Mucosa of stomach (tissue), 1 donor: ENCODE measurements at regions not wholly inside any gene's neighbourhood (a gene's known extent, or its start where the extent isn't known, plus 50 kb on each side); places are given as distances from the start of the nearest gene placed in this dataset.

Source experiments
- H3K27me3 ChIP-seq: one replicate; pipeline ENCODE4 v1.7.0; 2013; ENCODE audit warnings: mild to moderate bottlenecking, low read length; ENCODE audit not compliant: control insufficient read depth, insufficient read depth
- H3K36me3 ChIP-seq: one replicate; pipeline ENCODE4 v1.7.0; 2013; ENCODE audit warnings: low read length; ENCODE audit not compliant: control insufficient read depth, insufficient read depth
- H3K4me1 ChIP-seq: one replicate; pipeline ENCODE4 v1.7.0; 2013; ENCODE audit warnings: mild to moderate bottlenecking, low read length; ENCODE audit not compliant: control insufficient read depth, insufficient read depth
- H3K4me3 ChIP-seq: one replicate; pipeline ENCODE4 v1.7.0; 2013; ENCODE audit warnings: low read length
- H3K9ac ChIP-seq: one replicate; pipeline ENCODE4 v1.7.0; 2013; ENCODE audit warnings: mild to moderate bottlenecking, low read length, moderate library complexity
- H3K9me3 ChIP-seq: one replicate; pipeline ENCODE4 v1.7.0; 2013; ENCODE audit warnings: mild to moderate bottlenecking, low read length, moderate library complexity; ENCODE audit not compliant: control insufficient read depth
- donor health status: Pancreatic carcinoma.

DNA sequence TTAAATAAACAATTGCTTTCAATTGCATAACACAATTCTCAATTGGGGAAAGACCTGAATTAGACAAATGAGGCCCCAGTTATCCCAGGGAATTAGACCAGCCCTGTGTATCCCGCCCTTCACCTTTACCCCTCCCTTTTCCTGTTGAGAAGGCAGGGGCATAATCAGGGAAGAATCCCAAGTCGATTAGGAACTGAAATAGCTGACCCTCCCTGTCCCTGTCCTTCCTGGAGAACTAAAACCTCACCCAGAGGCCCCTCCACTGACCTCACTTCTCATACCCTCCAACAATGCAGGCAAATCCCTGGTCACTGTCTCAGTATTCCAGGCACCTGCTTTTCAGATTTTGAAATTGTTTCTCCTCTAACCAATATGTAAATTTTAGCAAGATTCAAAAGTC is 165.4 kb upstream of the CDH11 start:
- Histone ChIP-seq H3K9me3 (no peaks in the 10 kb centered on the region), H3K4me1 (peaks cover 15% of the 10 kb centered on the region), H3K27me3 (no peaks in the 10 kb centered on the region), H3K9ac (no peak overlapping the region), H3K36me3 (no peaks in the 10 kb centered on the region), H3K4me3 (no peak overlapping the region)

GRCh38 chr16:65285128-65286048 is 163.5 kb upstream of the CDH11 start:
- Histone ChIP-seq H3K27me3 (no peaks in the 10 kb centered on the region), H3K36me3 (no peaks in the 10 kb centered on the region), H3K4me1 (peaks cover 18% of the 10 kb centered on the region), H3K9ac (no peak overlapping the region), H3K4me3 (no peak overlapping the region), H3K9me3 (no peaks in the 10 kb centered on the region)

- H3K9me3 ChIP-seq: no peaks in the 10 kb centered on the region
Measured at GRCh38 chr16:65284626-65285025, 162.8 kb upstream of the CDH11 start.

DNA sequence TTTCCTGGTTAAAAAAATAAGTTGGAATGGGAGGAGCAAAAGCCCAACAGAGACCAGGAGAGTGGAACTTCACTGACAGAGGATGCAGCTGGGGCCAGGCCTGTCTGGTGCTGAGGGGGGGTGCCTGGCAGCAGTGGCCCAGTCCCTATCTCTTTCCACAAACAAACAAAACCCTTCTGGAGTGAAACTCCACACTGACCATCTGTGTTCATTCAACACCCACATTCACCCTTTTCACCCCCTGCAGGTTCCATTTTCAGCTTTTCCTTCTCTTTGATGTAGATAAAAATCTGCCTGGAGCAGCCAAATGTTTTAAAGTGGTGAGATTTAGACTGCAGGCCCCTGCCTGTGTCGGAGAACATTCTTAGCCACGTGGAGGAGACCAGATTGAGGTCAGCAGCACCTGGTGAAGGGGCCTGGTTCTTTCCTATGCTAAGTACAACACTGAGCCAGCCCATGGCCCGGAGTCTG is 161.4 kb upstream of the CDH11 start:
- Histone ChIP-seq H3K4me1 (peaks cover 31% of the 10 kb centered on the region), H3K36me3 (no peaks in the 10 kb centered on the region), H3K9me3 (no peaks in the 10 kb centered on the region), H3K9ac (no peak overlapping the region), H3K27me3 (no peaks in the 10 kb centered on the region), H3K4me3 (no peak overlapping the region)

More at GRCh38 chr16:65284626-65285025, 162.8 kb upstream of the CDH11 start:
- no peak overlapping the region for H3K9ac ChIP-seq
- H3K4me1 ChIP-seq: peaks cover 26% of the 10 kb centered on the region
- no peaks in the 10 kb centered on the region for H3K27me3 ChIP-seq
- H3K36me3 ChIP-seq: no peaks in the 10 kb centered on the region
- H3K4me3 ChIP-seq: no peak overlapping the region

GRCh38 chr16:65281586-65281985 is 159.7 kb upstream of the CDH11 start:
- Histone ChIP-seq H3K36me3 (no peaks in the 10 kb centered on the region), H3K27me3 (no peaks in the 10 kb centered on the region), H3K9ac (no peak overlapping the region), H3K9me3 (no peaks in the 10 kb centered on the region), H3K4me3 (no peak overlapping the region), H3K4me1 (peaks cover 31% of the 10 kb centered on the region)

DNA sequence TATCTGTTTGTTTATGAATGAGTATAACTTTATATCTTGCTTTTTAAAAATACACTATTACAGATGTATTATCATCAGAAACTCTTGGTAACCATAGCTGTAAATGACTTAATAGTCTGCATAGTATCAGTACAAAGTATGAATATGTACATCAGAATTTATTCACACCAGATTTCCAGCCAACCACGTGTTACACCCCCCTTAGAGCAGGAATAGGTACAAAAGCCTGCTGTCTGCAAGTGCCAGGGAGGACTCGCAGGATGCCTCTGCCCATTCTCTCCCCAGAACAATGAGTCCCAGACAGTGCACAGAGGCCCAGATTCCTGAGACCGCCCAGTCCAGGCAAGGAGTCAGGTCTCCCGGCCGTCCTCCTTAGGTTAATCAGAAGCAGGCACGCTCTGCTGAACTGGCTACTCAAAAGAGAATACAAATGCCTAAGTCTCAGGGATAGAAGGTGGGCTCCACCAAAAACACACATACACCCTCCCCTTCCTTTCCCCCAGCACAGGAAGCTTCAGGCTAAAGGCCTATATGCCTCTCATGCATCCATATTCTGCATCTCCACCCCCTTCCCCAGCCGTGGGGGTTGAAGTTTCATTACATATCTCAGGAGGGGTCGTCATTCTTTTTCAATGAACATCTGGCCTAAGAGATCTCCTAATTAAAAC is 159.1 kb upstream of the CDH11 start:
- Histone ChIP-seq H3K4me3 (no peak overlapping the region), H3K27me3 (no peaks in the 10 kb centered on the region), H3K9me3 (no peaks in the 10 kb centered on the region), H3K36me3 (no peaks in the 10 kb centered on the region), H3K4me1 (peaks cover 31% of the 10 kb centered on the region), H3K9ac (no peak overlapping the region)

GRCh38 chr16:65279576-65279975 is 157.7 kb upstream of the CDH11 start:
- H3K9ac ChIP-seq: no peak overlapping the region
- peaks cover 23% of the 10 kb centered on the region for H3K4me1 ChIP-seq
- H3K27me3 ChIP-seq: no peaks in the 10 kb centered on the region
- no peak overlapping the region for H3K4me3 ChIP-seq
- H3K36me3 ChIP-seq: no peaks in the 10 kb centered on the region
- no peaks in the 10 kb centered on the region for H3K9me3 ChIP-seq

GRCh38 chr16:65278874-65279273 is 157.0 kb upstream of the CDH11 start:
- H3K4me3 ChIP-seq: no peak overlapping the region
- peaks cover 23% of the 10 kb centered on the region for H3K4me1 ChIP-seq
- H3K36me3 ChIP-seq: no peaks in the 10 kb centered on the region
- no peaks in the 10 kb centered on the region for H3K27me3 ChIP-seq
- H3K9ac ChIP-seq: no peak overlapping the region
- H3K9me3 ChIP-seq: no peaks in the 10 kb centered on the region

DNA sequence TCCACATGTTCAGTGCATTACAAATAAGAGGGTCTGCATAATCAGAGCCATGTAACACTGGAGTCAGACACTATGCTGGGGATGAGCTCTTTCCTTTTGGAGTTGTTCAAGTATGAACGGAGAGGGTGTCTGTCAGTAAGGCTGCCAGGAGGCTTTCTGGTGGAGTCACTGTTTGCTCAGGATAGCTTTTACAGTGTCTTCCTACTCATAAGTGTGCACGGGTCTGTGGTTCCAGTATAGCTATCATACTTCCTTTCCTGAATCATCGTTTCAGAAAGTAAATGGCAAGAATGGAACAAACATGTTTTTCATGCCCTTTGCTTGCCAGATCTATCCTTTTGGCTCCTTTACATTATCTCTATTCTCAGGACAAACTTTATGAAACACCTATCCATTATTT is 152.7 kb upstream of the CDH11 start:
- Histone ChIP-seq H3K9ac (no peak overlapping the region), H3K36me3 (no peaks in the 10 kb centered on the region), H3K4me3 (no peak overlapping the region), H3K27me3 (no peaks in the 10 kb centered on the region), H3K9me3 (no peaks in the 10 kb centered on the region), H3K4me1 (peaks cover 5% of the 10 kb centered on the region)

DNA sequence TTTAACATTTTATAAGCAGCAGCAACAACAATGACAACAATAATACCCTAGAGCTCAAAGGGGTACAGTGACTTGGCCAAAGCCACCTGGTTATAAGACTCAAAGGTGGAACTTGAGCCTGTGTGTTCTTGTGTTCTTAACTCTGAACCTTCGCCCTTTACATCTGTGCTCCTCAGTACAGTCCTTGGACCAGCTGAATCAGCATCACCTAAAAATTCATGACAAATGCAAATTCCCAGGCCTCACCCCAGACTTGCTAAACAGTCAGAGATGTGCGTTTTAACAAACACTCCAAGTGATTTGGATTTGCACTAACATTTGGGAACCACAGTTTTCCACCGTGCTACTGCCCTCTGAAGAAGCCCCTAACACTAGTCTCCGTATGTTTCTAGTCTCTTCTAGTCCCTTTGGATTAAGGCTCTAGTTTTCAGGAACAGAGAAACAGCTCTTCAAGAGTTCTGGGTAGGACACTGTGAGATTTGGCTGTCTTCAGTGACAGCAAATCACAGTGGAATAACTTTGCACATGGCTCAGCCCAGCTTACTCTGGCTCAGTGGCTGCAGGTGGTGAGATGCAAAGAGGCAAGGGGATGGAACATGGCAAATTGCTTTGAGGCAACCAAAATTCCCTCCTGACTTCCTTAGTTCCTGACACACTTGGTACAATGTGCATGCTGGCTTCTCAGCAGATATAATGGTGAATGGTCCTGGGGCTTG is 151.0 kb upstream of the CDH11 start:
- no peak overlapping the region for H3K4me3 ChIP-seq
- H3K4me1 ChIP-seq: no peaks in the 10 kb centered on the region
- no peaks in the 10 kb centered on the region for H3K27me3 ChIP-seq
- no peak overlapping the region for H3K9ac ChIP-seq
- H3K9me3 ChIP-seq: no peaks in the 10 kb centered on the region
- no peaks in the 10 kb centered on the region for H3K36me3 ChIP-seq

GRCh38 chr16:65271996-65272395 is 150.1 kb upstream of the CDH11 start:
- Histone ChIP-seq H3K27me3 (no peaks in the 10 kb centered on the region), H3K36me3 (no peaks in the 10 kb centered on the region), H3K9ac (no peak overlapping the region), H3K4me1 (no peaks in the 10 kb centered on the region), H3K9me3 (no peaks in the 10 kb centered on the region), H3K4me3 (no peak overlapping the region)

DNA sequence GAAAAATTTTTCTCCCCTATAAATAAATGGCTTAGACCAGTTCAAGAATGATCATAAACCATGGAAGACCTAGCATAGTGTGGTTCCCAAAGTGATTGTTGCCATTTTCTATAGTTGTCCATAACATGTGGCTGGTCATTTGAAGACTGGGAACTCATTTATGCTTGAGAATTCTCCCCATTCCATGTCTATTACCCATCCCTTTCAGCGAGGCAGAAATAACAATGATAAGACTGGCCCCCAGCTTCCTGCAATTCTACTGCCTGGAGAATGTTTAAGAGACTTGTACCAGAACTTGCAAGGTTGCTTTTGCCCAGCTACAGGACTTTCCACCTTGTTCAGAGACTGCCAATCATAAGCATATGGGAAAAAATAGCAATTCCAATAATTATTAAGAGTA is 146.5 kb upstream of the CDH11 start:
- Histone ChIP-seq H3K9me3 (no peaks in the 10 kb centered on the region), H3K9ac (no peak overlapping the region), H3K4me3 (no peak overlapping the region), H3K36me3 (no peaks in the 10 kb centered on the region), H3K27me3 (no peaks in the 10 kb centered on the region), H3K4me1 (no peaks in the 10 kb centered on the region)
